ENCODE measurements at regions not wholly inside any gene's neighbourhood (a gene's known extent, or its start where the extent isn't known, plus 50 kb on each side); places are given as distances from the start of the nearest gene placed in this dataset.

DNA sequence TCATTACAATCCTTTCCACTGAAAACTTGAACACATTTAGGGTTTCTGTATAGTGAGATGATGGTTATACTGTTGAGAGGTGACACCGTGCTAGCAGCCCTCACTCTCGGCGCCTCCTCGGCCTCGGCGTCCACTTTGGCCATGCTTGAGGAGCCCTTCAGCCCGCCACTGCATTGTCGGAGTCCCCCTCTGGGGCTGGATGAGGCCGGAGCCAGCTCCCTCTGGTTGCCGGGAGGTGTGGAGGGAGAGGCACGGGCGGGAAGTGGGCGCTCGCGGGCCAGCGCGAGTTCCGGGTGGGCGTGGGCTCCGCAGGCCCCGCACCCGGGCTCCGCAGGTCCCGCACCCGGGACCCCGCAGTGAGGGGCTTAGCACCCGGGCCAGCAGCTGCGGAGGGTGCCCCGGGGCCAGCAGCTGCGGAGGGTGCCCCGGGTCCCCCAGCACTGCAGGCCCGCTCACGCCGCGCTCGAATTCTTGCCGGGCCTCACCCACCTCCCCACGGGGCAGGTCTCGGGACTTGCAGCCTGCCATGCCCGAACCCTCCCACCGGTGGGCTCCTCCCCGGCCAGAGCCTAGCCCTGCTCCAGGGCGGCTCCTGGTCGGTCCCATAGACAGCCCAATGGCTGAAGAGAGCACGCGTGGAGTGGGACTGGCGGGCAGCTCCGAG, 145.9 kb upstream of the ZNF608 start:
- ChIA-PET CTCF (interaction anchor here (1.1 to 1.4 kb wide), 2 partner anchors 9 to 28 kb away, joined by 3 to 4 read pairs; no protein-coding TSS in a partner anchor), POLR2A (no interaction called here)
- no peak for DNase-seq (ENCODE audit: extremely low spot score)
- TF ChIP-seq, protein P1, sequence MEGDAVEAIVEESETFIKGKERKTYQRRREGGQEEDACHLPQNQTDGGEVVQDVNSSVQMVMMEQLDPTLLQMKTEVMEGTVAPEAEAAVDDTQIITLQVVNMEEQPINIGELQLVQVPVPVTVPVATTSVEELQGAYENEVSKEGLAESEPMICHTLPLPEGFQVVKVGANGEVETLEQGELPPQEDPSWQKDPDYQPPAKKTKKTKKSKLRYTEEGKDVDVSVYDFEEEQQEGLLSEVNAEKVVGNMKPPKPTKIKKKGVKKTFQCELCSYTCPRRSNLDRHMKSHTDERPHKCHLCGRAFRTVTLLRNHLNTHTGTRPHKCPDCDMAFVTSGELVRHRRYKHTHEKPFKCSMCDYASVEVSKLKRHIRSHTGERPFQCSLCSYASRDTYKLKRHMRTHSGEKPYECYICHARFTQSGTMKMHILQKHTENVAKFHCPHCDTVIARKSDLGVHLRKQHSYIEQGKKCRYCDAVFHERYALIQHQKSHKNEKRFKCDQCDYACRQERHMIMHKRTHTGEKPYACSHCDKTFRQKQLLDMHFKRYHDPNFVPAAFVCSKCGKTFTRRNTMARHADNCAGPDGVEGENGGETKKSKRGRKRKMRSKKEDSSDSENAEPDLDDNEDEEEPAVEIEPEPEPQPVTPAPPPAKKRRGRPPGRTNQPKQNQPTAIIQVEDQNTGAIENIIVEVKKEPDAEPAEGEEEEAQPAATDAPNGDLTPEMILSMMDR (IDR thresholded peaks at IDR 0.05; ENCODE audit: control extremely low read depth, extremely low read depth, low read depth, missing control alignments), result no peak

DNA sequence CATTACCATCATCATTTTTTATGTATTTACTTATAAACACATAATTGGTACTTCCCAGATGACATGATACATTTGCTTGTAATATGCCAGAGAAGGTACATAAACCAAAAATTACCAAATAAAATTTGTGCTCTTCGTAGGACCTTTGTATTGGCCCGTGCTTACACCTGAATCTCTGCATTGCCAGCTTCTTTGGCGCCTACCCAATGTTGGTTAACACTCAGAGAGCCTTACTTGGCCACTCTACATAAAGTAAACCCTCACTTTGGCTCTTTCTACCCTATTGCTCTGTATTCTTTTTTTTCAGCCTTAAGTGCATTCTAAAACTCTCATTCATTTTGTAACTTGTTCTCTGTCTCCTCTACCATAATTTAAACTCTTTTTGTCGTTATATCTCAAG, 148.1 kb upstream of the ZNF608 start:
- DNase-seq (ENCODE audit: extremely low spot score), result no peak
- CTCF ChIA-PET, result interaction anchor here (0.8 to 2.2 kb wide), 5 partner anchors 8 to 36 kb away, joined by 3 to 6 read pairs (median 4); no protein-coding TSS in a partner anchor
- TF ChIP-seq, protein P1 (IDR thresholded peaks at IDR 0.05; ENCODE audit: control extremely low read depth, extremely low read depth, low read depth, missing control alignments), result no peak
- POLR2A ChIA-PET, result no interaction called here

DNA sequence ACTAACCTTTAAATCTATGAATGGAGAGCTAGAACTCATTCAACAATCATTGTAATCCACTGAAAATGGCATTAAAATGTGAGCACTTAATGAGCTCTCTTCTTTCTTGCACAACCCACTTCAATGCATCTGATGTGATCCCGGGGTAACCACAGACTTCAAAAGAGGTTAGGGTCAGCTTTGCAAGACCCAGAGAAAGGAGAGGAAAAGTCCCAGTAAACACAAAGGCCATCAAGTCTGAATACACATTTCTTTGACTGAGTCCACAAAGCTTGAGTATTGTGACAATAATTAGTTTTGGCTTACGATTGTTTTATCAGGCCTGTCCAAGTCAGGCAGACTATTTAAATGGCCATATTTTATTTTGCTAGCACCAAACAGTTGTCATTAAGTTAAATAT, 148.8 kb upstream of the ZNF608 start:
- DNase-seq (ENCODE audit: extremely low spot score), result no peak
- ChIA-PET CTCF (interaction anchor here (0.6 to 2.2 kb wide), 4 partner anchors 8 to 179 kb away, joined by 3 to 6 read pairs (median 4); no protein-coding TSS in a partner anchor), POLR2A (no interaction called here)
- TF ChIP-seq, protein P1 (IDR thresholded peaks at IDR 0.05; ENCODE audit: control extremely low read depth, extremely low read depth, low read depth, missing control alignments), result no peak

DNA sequence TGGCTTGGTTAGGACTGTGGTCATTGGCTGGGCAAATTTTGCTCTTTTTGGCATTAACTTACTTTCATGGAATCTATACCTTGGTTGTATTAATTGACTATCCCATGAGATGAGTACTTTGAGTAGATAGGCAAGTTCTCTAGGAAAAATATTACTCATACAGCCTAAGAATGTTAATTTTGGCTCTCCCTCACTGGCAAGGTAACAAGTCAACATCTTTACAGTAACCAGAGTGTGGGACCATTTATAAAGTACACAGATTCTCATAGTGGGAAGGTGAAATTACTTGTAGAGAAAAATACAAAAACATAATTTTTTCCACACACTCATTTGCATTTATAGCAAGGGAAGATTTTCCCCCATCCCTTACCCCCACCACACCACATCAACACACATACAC, 154.6 kb upstream of the ZNF608 start:
- DNase-seq (ENCODE audit: extremely low spot score), result no peak
- POLR2A ChIA-PET, result no interaction called here
- TF ChIP-seq, protein P1 (IDR thresholded peaks at IDR 0.05; ENCODE audit: control extremely low read depth, extremely low read depth, low read depth, missing control alignments), result no peak
- CTCF ChIA-PET, result no interaction called here

DNA sequence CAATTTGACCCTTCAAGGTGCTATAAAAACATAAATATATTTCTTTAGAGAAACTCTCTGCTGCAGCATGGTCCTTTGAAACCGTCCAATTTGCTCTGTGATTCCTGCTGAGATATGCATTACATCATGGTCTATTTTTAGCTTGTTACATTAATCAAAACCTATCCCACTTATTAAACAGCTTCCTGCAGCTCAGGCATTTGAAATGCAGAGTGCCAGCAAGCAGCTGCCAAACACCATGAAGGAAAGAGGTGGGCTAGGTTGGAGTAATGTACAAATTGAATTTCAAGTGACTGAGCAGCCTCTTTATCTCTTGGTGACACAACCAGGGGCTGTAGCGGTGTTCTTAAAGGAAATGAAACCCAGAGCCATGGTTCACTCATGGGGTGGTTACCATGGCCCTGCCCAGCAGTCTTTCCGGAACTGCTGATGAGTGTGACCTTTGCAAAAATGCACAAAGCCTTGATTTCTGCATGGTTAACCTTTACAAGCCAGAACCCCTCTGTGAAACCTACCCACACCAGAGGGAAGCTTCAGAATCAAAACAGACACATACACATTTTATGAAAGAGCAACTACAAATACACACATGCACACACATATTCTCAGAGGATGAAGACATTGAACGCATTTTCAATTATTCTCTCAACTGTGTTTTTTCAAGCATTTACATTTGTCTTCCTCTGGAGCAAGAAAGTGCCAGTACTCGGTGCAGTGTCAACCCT, 155.8 kb upstream of the ZNF608 start:
- DNase-seq (ENCODE audit: extremely low spot score), result peak; percentile 65
- ChIA-PET CTCF (interaction anchor here (1.0 to 1.2 kb wide), 2 partner anchors 19 to 132 kb away, joined by 3 read pairs; no protein-coding TSS in a partner anchor), POLR2A (no interaction called here)
- TF ChIP-seq, protein P1 (IDR thresholded peaks at IDR 0.05; ENCODE audit: control extremely low read depth, extremely low read depth, low read depth, missing control alignments), result no peak

DNA sequence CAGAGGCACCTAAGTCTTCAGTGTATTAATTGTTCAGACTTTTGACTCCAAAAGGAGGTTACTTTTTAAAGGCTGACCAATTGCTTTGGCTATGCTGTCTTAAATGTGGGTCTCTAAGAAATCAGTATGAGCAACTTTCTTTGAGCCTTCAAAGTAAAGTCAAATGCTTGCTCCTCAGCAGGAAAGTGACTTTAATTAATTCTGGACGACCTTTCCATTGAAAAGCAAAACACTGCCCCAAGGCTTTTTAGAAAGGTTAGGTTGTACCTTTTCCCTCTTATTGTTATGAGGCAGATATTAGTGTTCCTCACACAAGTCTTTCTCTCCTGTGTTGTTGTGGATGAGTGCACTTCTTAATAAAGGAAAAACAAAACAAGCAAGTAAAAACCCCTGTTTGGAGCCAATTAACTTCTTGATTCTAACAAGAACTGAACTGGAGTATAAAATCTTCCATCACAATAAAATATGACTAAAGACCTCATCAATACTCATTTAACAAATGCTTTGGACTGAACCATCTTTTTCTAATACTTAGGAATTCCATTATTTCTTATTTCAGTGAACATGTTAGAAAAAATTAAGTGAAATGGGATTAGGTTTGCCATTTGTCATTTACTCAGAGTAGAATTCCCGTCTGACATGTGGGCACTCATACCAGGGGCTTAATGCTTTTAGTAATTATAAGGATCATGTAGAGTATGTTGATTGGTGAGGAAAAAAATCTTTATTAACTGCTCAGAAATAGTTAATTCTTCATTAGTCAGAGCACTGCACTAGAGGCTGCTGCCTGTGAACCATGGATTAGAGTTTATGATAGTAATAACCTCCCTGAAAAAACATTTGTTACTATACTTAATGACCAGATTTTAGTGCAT, 159.1 kb upstream of the ZNF608 start:
- no peak for DNase-seq (ENCODE audit: extremely low spot score)
- ChIA-PET CTCF (no interaction called here), POLR2A (no interaction called here)
- TF ChIP-seq, protein P1 (IDR thresholded peaks at IDR 0.05; ENCODE audit: control extremely low read depth, extremely low read depth, low read depth, missing control alignments), result no peak

Measured in GM10248 (cell line).